ENCODE measurements at regions not wholly inside any gene's neighbourhood (a gene's known extent, or its start where the extent isn't known, plus 50 kb on each side); places are given as distances from the start of the nearest gene placed in this dataset.

DNA sequence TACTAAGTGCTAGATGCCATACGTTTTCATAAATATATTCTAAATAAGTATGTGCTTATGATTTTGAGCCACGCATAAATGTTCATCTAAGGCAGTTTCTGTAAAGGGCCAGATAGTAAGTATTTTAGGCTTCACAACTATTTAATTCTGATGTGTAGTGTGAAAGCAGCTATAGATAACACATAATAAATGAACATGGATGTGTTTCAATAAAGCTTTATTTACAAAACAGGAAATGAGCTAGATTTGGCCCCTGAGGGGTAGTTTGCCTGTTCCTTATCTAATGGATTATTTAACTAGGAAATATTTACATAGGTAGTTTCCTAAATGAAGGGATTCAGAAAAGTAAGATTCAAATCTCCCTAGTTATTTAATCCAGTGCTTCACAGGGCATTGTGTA lies 557.6 kb upstream of the PKN2 start:
- no peak for DNase-seq (ENCODE audit: low read depth, low spot score)

DNA sequence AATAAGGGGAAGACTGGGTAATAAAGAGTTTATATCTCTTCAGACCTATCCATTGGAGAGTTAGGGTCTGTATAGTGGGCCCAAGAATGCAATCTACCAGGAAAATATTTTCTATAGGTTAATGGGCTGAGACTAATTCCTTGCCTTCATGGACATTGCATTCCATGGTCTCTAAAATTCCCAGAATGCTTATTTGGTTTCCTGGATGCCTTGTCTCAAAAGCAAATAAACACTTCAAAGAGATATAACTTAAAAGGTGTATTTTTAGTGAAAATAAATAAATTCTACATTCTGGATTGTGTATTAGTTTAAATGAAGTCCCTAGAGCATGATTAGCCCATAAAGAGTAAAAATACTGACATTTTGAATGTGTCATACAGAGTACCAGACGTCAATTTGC lies 550.1 kb upstream of the PKN2 start:
- no peak for DNase-seq (ENCODE audit: low read depth, low spot score)

DNA sequence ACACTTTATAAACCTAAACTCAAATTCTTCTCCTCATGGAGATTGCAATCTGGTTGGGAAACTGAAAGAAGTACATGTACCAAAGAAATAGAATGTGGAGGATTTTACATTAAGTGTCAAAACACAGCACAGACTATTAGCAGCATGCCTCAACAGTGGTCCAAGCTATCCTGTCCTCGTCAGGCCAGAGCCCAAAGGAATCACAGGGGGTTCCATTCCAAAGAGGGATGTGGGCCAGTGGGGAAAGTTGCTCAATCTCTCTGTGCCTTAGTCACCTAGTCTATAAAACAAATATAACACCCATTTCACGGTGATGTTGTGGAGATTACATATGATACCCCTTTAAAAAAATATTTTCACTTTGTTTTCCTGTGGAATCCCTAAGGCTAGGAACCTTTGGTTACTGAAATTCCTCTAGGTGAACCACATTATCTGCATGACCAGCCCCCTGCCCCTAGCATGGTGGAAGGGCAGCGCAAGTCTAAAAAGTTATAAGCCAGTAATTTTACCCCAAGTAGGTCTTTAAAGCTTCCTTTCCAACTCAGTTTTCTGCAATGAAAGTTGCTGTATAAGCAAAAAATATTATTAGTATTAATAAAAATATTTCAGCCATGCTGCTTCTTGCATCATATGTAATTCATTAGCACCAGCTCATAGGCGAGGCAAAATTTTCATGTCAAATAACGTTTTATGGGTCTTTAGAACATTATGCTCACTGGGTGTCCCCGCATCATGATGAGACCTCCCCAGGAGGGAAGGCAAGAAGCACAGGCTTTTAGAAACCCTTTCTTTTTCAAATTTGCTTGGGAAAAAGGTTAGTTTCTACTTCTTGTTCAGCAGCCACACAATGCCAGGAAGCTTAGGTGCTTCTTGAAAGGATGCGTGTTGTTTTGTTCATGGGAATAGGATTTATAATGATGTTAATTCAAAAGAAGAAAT lies 548.8 kb upstream of the PKN2 start:
- no peak for DNase-seq (ENCODE audit: low read depth, low spot score)

DNA sequence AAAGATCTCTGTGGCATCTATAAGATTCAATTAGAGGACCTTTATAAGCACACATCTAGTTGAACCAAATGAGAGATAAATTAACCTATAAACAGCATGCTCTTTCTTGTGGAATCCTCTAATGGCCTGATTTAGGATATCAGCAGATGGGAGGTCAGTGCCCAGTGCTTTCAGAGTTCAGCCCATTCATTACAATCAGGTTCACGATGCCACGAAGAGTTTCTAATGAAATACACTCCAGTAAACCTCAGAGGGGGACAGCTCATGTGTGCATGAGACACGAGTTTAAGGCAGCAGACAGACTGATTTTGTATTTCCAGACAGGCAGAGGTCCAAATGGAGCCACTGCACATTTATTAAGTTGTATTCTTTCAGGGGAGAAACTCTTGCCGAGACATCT lies 544.4 kb upstream of the PKN2 start:
- no peak for DNase-seq (ENCODE audit: low read depth, low spot score)

DNA sequence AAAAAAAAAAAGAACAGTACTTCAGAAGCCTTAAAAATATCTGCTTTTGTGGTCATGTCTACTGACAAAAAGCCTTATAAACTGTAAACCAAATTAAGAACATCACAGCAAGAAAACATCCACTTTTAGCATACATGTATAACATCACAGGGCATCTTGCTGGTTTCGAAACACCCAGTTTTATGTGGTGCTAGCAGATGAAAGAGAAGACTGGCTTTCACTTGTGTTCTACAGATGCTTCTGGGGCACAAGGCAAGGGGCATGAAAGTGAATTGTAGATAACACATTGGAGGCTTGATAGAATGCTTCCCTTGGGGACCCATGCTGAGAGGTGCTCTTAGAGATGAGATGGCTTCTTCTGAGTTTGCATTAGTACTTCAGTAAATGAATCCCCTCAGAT lies 543.7 kb upstream of the PKN2 start:
- DNase-seq (ENCODE audit: low read depth, low spot score) = no peak

DNA sequence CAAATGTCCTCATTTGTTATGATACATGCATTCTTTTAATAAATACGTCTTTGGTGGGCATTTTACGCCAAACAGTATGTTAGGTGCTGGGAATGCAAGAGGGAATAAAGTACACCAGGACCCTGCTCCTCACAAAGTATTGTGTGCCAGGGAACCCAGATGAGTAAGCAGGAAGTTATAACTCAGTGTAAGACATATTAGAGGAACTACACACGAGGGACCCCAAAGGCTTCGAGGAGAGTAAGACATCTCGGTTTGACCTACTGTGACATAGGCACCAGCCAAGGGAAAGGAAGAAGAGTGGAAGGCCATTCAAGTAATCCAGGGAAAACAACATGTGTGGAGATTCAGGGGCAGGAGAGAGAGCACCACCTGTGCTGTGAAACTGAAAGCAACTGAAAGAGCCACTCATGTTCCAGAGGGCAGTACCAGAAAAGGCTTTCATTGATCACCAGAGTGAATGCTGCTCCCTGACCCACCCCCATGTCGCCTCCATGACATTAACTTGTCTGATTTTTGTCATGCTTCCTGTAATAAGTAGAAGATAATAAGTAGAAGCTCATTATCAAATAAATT lies 542.5 kb upstream of the PKN2 start:
- DNase-seq (ENCODE audit: low read depth, low spot score) = no peak

DNA sequence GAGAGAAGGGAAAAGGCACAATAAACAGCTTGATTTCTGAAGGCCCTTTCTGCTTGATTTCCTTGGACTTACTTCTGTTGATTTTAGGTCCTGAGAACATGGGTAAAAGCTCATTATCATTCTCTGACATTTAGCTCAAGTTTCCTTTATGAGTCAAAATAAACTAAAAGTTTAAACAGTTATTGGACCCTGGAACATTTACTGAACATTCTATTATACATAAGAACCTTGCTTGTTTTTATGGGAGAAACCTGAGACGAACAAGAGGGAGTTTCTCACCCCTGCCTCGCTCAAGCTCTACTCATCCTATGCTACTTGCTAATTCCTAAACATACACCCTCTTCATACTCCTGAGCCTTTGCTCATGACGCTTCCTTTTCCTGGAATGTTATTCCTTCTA lies 538.3 kb upstream of the PKN2 start:
- no peak for DNase-seq (ENCODE audit: low read depth, low spot score)

DNA sequence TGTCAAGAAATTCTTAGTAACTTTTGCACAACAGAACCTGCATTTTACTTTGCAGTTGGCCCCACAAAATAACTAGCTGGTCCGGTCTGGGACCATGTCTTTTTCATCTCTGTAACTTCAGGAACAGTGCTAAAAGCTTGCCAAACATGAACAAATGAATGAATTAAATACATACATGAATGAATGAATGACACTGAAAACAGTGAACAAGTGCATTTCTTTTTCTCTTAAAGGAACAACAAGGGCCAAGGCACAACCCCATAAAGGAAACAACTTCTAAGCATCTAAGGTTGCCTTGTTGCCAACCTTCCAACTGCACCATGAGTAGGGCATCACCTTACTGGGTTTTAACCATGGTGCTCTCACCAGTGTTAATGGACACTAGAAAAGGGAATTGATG lies 534.4 kb upstream of the PKN2 start:
- DNase-seq (ENCODE audit: low read depth, low spot score) = no peak

DNA sequence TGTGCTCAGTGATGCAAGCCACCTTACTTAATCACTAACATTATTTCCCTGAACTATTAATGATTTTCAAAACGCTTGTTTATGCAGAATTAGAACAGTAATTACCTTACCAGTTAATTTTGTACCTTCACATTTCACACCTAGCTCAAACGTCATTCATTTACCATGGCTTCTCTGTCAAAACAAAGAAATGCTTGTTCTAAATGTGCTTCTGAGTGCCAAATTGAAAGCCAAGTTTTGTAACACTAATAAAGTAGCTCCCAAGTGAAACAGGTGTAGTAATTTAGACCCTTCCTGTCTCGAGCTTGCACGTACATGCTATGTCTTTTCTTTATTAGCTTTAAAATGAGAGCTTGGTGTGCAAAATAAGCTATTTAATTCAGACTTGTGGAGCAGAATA lies 533.7 kb upstream of the PKN2 start:
- DNase-seq (ENCODE audit: low read depth, low spot score) = no peak

DNA sequence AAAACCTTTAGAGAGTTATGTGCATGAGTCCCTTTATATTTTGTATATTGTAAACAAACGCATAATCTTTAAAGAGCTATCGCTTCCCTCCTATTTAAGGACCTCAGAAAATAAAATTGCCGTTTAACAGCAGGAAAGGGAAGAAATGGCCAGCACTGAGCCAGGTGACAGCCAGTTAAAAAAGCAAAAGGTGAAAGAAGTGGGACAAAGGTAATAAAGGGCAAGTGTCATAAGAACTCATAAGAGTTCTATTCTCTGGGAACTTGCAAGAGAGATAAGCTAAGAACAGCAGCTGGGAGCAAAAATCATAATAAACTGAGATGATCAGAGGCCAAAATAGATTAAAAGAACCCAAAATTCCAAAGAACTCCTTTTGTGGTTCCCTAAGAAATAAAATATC lies 520.9 kb upstream of the PKN2 start:
- no peak for DNase-seq (ENCODE audit: low read depth, low spot score)

DNA sequence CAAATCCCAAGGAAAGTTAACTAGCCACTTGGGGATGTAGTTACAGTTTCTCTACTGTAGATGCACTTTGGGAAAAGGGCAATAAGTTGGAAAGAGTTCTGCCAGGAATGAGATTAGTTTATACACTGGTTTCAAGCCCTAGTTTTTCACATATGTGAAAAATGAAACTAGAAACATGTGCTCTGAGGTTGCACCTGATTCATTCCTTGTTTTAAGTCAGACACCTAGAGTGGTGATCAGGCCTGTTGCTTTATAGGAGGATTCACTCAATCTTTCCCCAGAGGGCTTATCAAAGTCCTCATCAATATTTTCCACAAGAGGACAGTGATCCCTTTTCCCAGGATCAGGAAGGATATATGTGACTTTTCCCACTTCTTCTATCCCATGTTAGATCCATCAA lies 515.9 kb upstream of the PKN2 start:
- no peak for DNase-seq (ENCODE audit: low read depth, low spot score)

DNA sequence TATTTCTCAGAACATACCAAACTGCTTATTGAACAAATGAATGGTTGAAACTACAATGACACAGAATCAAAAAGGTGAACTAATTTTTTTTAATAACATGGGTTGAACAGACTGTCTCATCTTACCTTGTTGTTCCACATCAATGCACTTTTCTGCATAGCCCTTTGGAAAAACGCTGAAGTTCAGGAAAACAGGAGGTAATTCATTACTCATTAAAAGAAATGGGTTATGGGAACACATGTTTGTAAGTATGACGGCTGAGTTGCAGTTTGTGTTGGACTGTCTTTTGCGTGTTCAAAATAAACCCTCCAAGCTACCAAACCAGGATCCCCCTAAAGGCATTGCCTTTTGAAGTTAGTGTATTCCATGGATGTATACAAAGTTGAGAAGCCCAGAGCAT lies 514.9 kb upstream of the PKN2 start:
- no peak for DNase-seq (ENCODE audit: low read depth, low spot score)

DNA sequence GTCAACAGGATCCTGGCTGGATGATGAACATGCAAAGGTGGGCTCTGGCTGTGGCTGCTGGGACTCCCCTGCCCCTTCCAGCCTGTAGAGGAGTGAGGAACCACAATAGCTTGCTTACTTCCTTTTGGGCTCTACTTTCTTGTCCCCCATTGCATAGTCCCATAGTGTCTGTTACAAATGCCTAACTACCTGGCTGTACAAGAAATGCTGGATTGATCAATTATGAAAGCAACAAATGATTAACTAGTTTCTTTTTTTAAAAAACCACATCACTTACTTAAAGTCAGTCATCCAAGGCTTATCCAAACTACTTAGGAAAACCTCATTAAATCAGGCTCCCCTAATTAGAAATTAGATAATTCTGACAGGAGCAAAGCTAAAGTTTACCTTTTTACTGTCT lies 514.1 kb upstream of the PKN2 start:
- DNase-seq (ENCODE audit: low read depth, low spot score) = no peak

DNA sequence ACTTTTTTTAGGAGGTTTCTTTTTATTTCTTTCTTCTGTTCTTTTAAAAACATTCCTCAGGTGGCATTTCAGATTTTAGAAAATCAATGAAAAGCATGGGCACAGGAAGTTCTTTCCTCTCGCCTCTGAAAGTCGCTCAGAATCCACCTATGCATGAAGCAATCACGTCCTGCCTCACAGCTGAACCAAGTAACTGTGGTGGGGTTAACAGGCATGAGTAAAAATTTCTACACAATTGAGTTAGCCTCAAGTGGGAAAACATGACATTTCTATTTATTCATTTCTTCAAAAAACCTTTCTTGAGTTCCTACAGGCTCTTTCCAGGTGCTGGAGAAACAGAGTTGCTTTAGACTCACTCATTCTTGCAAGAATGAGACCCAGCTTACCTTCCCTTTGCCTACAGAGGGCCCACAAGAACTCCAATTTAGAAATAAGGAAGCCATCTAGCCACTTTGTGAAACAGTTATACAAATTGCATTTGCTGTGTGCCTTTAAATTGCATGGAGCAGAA lies 508.9 kb upstream of the PKN2 start:
- no peak for DNase-seq (ENCODE audit: low read depth, low spot score)

DNA sequence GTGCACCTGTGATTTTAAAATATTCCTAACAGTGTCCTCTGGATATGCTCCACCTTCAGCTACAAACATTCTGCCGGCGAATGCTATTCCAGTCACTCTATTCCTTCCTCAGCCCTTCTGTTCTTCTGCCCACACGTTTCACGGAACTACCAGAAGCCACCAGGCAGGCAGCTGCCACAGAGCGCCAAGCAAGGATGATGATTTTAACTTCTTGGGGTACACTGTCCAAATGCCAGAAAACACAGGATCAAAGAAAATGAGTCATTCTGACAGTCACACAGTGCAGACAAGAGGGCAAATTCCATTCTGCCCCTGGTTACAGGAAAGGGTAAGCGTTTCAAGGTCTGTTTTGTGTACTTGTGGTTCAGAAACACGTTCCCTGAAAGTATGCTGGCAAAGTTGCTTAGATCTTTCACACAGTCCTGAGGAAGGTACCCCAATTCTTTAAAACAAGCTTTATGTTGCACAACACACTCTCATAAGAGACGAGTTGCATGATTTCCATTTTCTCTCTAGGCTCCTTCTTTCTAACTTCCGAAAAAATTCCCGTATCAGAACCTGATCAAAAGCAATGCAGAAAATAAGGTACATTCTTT lies 508.3 kb upstream of the PKN2 start:
- no peak for DNase-seq (ENCODE audit: low read depth, low spot score)

DNA sequence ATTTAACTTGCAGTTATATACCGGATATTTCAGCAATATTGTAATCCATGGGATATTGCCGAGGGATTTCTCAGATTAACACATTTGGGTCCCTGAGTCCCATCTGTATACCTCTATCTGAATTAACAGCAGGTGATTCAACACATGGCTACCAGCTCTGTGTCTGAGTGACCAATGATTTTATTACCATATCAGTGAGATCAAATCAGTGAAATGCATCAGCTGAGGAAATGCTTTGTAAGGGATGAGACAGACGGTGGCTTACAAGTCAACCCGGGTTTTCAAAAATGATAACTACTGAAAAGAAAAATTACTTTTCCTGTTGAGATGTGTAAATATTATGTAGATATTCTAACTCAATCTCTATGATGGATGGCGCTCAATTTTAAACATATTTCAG lies 504.1 kb upstream of the PKN2 start:
- DNase-seq (ENCODE audit: low read depth, low spot score) = no peak

DNA sequence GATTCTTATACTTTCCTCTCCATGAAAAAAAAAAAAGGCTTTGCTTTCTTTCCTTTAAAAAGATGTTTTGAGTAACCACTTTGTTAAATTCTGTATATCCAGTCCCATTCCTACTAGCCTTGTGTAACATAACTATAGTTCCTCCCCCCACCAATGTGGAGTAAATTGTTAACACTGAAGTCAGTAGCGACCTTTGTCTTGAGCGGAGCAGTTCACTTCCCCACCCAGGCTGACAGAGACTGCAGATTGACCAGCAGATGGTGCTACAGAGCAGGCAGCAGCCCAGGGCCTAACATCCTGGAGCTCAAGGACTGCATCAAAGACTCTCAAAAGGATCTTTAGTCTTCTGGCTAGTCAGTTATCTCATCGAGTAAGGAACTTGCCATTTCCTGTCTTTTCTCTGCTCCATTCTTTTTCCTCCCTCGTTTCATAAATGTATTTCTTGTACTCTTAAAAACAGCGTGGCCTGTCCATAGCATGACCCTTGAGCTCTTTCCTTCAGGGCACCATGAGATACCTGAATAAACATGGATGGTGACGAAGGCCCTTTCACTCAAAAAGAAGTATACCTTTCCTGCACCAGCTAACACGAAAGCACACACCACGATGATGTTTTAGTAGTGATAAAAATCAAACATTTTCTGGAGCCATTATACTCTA lies 503.5 kb upstream of the PKN2 start:
- peak; percentile 41 for DNase-seq (ENCODE audit: low read depth, low spot score)

DNA sequence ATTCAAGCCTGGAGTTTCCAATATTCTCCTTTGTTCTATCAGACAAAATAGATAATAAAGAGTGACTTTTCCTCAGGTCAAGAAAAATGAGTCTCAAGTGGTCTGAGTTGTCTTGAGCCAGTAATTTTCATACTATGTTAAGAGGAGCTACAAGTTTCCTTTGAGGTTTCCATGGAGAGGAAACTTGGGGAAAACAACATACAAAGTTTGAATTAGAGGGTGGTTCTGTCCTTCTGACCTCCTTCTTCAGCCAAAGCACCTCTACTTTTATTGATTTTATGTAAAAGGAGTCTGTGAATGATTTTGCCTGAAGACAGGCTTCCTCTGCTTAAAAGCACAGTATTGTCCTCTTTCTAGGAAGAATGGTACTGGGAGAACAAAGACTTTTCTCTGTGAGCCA lies 497.2 kb upstream of the PKN2 start:
- no peak for DNase-seq (ENCODE audit: low read depth, low spot score)

DNA sequence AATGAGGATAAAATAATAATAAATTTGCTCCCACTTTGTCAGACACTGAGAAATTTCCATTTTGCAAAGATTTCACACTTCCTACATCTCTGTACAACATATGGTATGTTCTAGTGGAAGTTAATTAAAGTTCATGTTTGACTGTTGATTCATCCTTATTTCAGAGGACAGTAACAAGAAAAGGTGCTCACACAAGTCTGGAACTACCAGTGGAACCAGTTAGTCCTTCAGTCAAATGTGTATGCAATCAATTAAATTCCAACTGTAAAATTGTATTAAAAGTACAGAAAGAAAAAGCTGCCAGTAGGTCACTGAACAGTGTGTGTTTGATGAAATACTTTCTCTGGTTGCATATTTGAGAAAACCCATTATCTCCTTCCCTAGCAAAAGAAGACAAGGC lies 496.0 kb upstream of the PKN2 start:
- DNase-seq (ENCODE audit: low read depth, low spot score) = no peak

DNA sequence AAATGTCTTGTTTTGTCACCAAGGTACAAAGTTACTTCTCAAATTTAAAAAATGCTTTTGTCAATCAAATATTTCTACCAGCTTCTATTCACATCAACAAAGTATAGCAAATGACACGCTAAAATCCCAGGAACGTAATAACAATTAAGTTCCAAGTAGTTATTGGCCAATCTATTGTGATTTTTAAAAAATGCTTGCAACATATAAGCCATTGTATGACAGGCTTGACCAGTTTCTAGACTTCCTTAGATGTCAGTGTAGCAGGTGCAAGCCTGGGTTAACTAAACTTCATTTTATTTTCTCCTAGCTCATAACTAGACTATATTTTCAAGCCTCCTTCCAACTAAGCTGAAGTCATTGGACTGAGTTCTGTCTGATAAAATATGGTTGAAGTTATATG lies 494.5 kb upstream of the PKN2 start:
- DNase-seq (ENCODE audit: low read depth, low spot score) = no peak

DNA sequence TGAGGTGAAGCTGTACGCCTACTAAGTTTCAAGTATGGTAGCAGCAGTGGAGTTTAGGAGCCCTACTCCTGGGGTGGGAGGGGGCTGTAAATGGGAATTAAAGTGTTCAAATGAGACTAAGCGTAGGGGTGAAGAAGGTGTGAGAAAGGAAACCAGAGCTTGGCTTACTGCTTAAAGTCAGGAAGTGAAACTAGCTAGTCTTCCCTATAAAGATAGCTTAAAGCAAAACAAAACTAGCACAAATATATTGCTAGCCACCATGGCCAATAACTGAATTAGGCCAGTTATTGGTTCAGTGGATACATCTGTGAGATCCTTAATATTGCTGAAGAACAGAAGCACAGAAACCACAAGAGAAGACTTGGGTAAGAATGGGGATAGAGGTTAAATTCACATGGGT lies 492.2 kb upstream of the PKN2 start:
- DNase-seq (ENCODE audit: low read depth, low spot score) = no peak

DNA sequence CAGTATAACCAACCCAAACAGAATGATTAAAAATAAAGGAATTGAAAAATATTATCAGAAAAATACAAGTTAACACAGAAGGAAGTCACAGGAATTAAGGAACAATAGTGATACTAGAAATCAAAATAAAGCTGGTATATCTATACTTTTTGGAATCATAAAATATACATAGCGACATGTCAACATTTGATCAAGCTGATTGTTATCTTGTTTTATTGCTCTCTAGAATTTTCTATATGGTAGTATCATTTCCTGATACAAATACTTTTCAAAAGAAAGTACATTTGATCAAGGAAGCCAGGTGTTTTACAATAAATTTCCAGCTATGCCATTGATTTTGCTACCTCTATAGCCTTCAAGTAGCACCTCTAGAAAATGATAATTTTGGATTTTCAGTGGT lies 489.5 kb upstream of the PKN2 start:
- no peak for DNase-seq (ENCODE audit: low read depth, low spot score)

All from pulmonary artery endothelial cell (primary cell).